Psoas muscle (tissue), 7 donors: ENCODE measurements at regions not wholly inside any gene's neighbourhood (a gene's known extent, or its start where the extent isn't known, plus 50 kb on each side); places are given as distances from the start of the nearest gene placed in this dataset.
"Not testable (repeated sequence)": the region's sequence is repeated elsewhere in the genome, so short reads cannot be mapped to it uniquely, and the experiment has no call there.

Experiments used
- ATAC-seq, 4 donors: fragments of 200-7000 bp; cut with Tn5 transposase; one replicate each; pipeline ENCODE4 v1.9.1; 2020; ENCODE audit warnings: moderate library complexity in 3 of 4, mild to moderate bottlenecking in 2 of 4
- DNase-seq, 2 donors: peaks; one replicate each; pipeline ENCODE4 v3.0.0-alpha.2; 2020
- H3K27ac ChIP-seq: fragments of 200-600 bp; one replicate; pipeline ENCODE4 v1.8.0; 2022
- H3K27me3 ChIP-seq, 3 donors: fragments of 200-600 bp in 1 of 3; one replicate each; pipeline versions ENCODE4 v1.6.1 to v1.8.0; 2013 to 2022; ENCODE audit warnings: low read length in 2 of 3, mild to moderate bottlenecking in 2 of 3, moderate library complexity in 1 of 3; ENCODE audit not compliant: insufficient read depth in 3 of 3
- H3K36me3 ChIP-seq, 2 donors: fragments of 200-600 bp in 1 of 2; one replicate each; pipeline versions ENCODE4 v1.6.1 to v1.8.0; 2013 to 2022; ENCODE audit warnings: low read depth in 1 of 2, mild to moderate bottlenecking in 1 of 2, moderate library complexity in 1 of 2; ENCODE audit not compliant: insufficient read depth in 1 of 2
- H3K4me1 ChIP-seq: fragments of 200-600 bp; one replicate; pipeline ENCODE4 v1.8.0; 2022
- H3K4me3 ChIP-seq: fragments of 200-600 bp; one replicate; pipeline ENCODE4 v1.8.0; 2022; ENCODE audit warnings: mild to moderate bottlenecking
- H3K9me3 ChIP-seq: fragments of 200-600 bp; one replicate; pipeline ENCODE4 v1.8.0; 2022
- CTCF ChIP-seq: fragments of 200-600 bp; IDR thresholded peaks from one replicate; pipeline ENCODE4 v1.8.0; 2022; ENCODE audit warnings: antibody characterized with exemption
- WGBS, 3 donors: extraction: QIAGEN DNeasy Blood & Tissue Kit; methylation state at CpG; one replicate each; pipeline versions ENCODE4 v1.1.6 to v1.1.7; 2013; 5-methylcytosine and 5-hydroxymethylcytosine counted together
- intact Hi-C, 2 donors: fragments of 100-400 bp; cut with DNase I; formaldehyde crosslinking; loops; one replicate each; pipeline versions ENCODE4 v1.11.0 to v1.14.2; 2022
- donor health status: healthy with polysubstance abuse.
- donor health status: DM: no; HTN: no; CAD: no; lungs with moderate emphysema.
- donor health status: Bipolar disorder and iron deficiency.
- donor health status: healthy.
- donor health status: DM: yes; HTN: yes; CAD: no.
- donor health status: DM: no; HTN: no; CAD: no.
- donor health status: DM: yes; HTN: yes; CAD: no.

- no peaks in the 10 kb centered on the region for H3K27me3 ChIP-seq
- H3K27ac ChIP-seq = no peak overlapping the region
- no peak overlapping the region for H3K4me3 ChIP-seq
- 12 to 32% (median 31%) methylated on average over 2 of the region's 2 CpGs for WGBS, 3 donors
- ATAC-seq (no peak), DNase-seq (no peak)
- H3K36me3 ChIP-seq = no peaks in the 10 kb centered on the region
- no peak for TF ChIP-seq CTCF
- no peaks in the 10 kb centered on the region for H3K9me3 ChIP-seq
- no peaks in the 10 kb centered on the region for H3K4me1 ChIP-seq
- intact Hi-C loops = no loop called here
Observed at GRCh38 chr21:18006691-18007090, 187.5 kb upstream of the C21orf91 start.

GRCh38 chr21:18002393-18002792 lies 183.2 kb upstream of the C21orf91 start:
- intact Hi-C loops = no loop called here

GRCh38 chr21:18000981-18001686 lies 182.0 kb upstream of the C21orf91 start:
- WGBS, 3 donors = 62 to 78% (median 72%) methylated on average over 3 of the region's 3 CpGs
- no peak overlapping the region for H3K4me3 ChIP-seq
- no peaks in the 10 kb centered on the region for H3K9me3 ChIP-seq
- no peak for TF ChIP-seq CTCF
- intact Hi-C loops = no loop called here
- DNase-seq (no peak), ATAC-seq (no peak)
- no peaks in the 10 kb centered on the region for H3K27me3 ChIP-seq
- H3K27ac ChIP-seq = no peak overlapping the region
- no peaks in the 10 kb centered on the region for H3K36me3 ChIP-seq
- no peaks in the 10 kb centered on the region for H3K4me1 ChIP-seq

More at GRCh38 chr21:18002393-18002792, 183.2 kb upstream of the C21orf91 start:
- H3K9me3 ChIP-seq = no peaks in the 10 kb centered on the region
- H3K4me3 ChIP-seq = no peak overlapping the region
- TF ChIP-seq CTCF = no peak
- H3K27ac ChIP-seq = no peak overlapping the region
- WGBS, 3 donors = 86 to 98% (median 88%) methylated on average over 2 of the region's 2 CpGs
- ATAC-seq (no peak), DNase-seq (no peak)
- H3K27me3 ChIP-seq = no peaks in the 10 kb centered on the region
- H3K4me1 ChIP-seq = no peaks in the 10 kb centered on the region
- no peaks in the 10 kb centered on the region for H3K36me3 ChIP-seq

DNA sequence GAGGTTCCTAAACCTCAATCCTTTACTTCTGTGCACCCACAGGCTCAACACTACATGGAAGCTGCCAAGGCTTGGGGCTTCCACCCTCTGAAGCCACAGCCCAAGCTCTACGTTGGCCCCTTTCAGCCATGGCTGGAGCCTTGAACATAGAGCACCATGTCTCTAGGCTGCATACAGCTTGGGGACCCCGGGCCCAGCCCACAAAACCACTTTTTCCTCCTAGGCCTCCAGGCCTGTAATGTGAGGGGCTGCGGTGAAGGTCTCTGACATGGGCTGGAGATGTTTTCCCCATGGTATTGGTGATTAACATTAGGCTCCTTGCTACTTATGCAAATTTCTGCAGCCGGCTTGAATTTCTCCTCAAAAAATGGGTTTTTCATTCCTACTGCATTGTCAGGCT lies 179.4 kb upstream of the C21orf91 start:
- ATAC-seq, intact Hi-C loops, DNase-seq, H3K36me3 ChIP-seq, H3K9me3 ChIP-seq, H3K4me1 ChIP-seq, H3K27ac ChIP-seq, H3K4me3 ChIP-seq, H3K27me3 ChIP-seq: not testable (repeated sequence)
- 95 to 97% (median 96%) methylated on average over 4 of the region's 4 CpGs for WGBS, 3 donors

- no peak for ATAC-seq
- Histone ChIP-seq H3K4me3 (no peak overlapping the region), H3K27me3 (no peaks in the 10 kb centered on the region), H3K9me3 (peaks cover 8% of the 10 kb centered on the region), H3K27ac (no peak overlapping the region), H3K36me3 (no peaks in the 10 kb centered on the region), H3K4me1 (no peaks in the 10 kb centered on the region)
- no peak for TF ChIP-seq CTCF
- WGBS, 3 donors = 77 to 83% (median 83%) methylated on average over 3 of the region's 3 CpGs
- no peak for DNase-seq
- intact Hi-C loops = no loop called here
Observed at GRCh38 chr21:17989780-17990179, 170.6 kb upstream of the C21orf91 start.
